PC-3 (cell line): ENCODE measurements at regions not wholly inside any gene's neighbourhood (a gene's known extent, or its start where the extent isn't known, plus 50 kb on each side); places are given as distances from the start of the nearest gene placed in this dataset.

Experiments
- EZH2phosphoT487 ChIP-seq: fragments of 300-600 bp; sonication (generic); IDR thresholded peaks from 2 replicates; pipeline ENCODE4 v1.6.1; 2018; ENCODE audit warnings: mild to moderate bottlenecking, antibody characterized with exemption, low read length, borderline replicate concordance
- TF ChIP-seq, protein P1 (sequence below): fragments of 300-600 bp; sonication (generic); conservative IDR thresholded peaks from 2 replicates; pipeline ENCODE4 v1.5.1; 2017; ENCODE audit warnings: antibody characterized with exemption, low read depth, mild to moderate bottlenecking, low read length

DNA sequence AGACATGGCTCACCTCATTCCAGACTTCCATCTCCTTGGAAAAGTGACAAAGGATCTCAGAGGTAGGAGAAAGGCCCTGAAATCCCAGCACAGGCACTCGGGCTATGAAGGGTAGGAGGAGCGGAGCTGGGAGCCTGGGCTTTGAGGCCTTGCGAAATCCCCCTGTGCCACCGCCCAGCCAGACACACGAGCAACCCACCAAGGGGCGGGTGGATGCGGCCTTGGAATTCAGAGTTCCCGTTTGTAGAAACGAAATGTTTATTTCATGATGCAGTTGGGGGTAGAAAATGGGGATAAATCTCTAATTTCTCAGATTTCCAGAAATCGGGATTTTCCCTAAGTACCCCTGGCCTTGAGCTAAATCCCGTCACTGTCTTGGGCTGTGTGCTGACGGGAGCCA lies 177.1 kb upstream of the HDAC4 start:
- TF ChIP-seq, protein P1, sequence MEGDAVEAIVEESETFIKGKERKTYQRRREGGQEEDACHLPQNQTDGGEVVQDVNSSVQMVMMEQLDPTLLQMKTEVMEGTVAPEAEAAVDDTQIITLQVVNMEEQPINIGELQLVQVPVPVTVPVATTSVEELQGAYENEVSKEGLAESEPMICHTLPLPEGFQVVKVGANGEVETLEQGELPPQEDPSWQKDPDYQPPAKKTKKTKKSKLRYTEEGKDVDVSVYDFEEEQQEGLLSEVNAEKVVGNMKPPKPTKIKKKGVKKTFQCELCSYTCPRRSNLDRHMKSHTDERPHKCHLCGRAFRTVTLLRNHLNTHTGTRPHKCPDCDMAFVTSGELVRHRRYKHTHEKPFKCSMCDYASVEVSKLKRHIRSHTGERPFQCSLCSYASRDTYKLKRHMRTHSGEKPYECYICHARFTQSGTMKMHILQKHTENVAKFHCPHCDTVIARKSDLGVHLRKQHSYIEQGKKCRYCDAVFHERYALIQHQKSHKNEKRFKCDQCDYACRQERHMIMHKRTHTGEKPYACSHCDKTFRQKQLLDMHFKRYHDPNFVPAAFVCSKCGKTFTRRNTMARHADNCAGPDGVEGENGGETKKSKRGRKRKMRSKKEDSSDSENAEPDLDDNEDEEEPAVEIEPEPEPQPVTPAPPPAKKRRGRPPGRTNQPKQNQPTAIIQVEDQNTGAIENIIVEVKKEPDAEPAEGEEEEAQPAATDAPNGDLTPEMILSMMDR: no peak
- no peak for TF ChIP-seq EZH2phosphoT487
